ENCODE measurements at regions not wholly inside any gene's neighbourhood (a gene's known extent, or its start where the extent isn't known, plus 50 kb on each side); places are given as distances from the start of the nearest gene placed in this dataset.

GRCh38 chr9:134233022-134233421 is 68.7 kb upstream of the RNU6ATAC start:
- peaks cover 0 to 19% of the 10 kb centered on the region in 2 donors for H3K4me1 ChIP-seq (replicated peaks in 1 of 2)
- TF ChIP-seq POLR2A (IDR thresholded peaks at IDR 0.05) (no peak), CTCF (IDR thresholded peaks at IDR 0.05) (no peak)
- DNase-seq, result no peak
- peak overlapping the region in 1 of 5 donors; percentile 82 for H3K27ac ChIP-seq
- no peaks in the 10 kb centered on the region for H3K27me3 ChIP-seq
- H3K9me3 ChIP-seq (replicated peaks in 1 of 3), result no peaks in the 10 kb centered on the region
- 70 to 83% (median 77%) methylated on average over 2 to 16 of the region's 16 CpGs for WGBS, 4 donors
- intact Hi-C loops (cut with DNase I), result no loop called here
- no peak overlapping the region for H3K4me3 ChIP-seq
- no peaks in the 10 kb centered on the region for H3K36me3 ChIP-seq (replicated peaks in 1 of 2)

GRCh38 chr9:134234001-134234660 is 69.8 kb upstream of the RNU6ATAC start:
- Histone ChIP-seq H3K27ac (peak overlapping the region in 1 of 5 donors; percentile 80), H3K36me3 (replicated peaks in 1 of 2) (no peaks in the 10 kb centered on the region), H3K9me3 (replicated peaks in 1 of 3) (no peaks in the 10 kb centered on the region), H3K27me3 (no peaks in the 10 kb centered on the region), H3K4me1 (replicated peaks in 1 of 2) (peaks cover 0 to 19% of the 10 kb centered on the region in 2 donors), H3K4me3 (no peak overlapping the region)
- WGBS, 4 donors, result 81 to 88% (median 86%) methylated on average over 2 to 21 of the region's 21 CpGs
- TF ChIP-seq POLR2A (IDR thresholded peaks at IDR 0.05) (no peak), CTCF (IDR thresholded peaks at IDR 0.05) (no peak)
- intact Hi-C loops (cut with DNase I), result no loop called here
- DNase-seq, result no peak

- no peaks in the 10 kb centered on the region for H3K36me3 ChIP-seq (replicated peaks in 1 of 2)
- DNase-seq, result no peak
- intact Hi-C loops (cut with DNase I), result no loop called here
- TF ChIP-seq POLR2A (IDR thresholded peaks at IDR 0.05) (no peak), CTCF (IDR thresholded peaks at IDR 0.05) (no peak)
- H3K4me3 ChIP-seq, result no peak overlapping the region
- peak overlapping the region in 1 of 5 donors; percentile 80 for H3K27ac ChIP-seq
- no peaks in the 10 kb centered on the region for H3K27me3 ChIP-seq
- 77 to 84% (median 79%) methylated on average over 11 to 21 of the region's 21 CpGs for WGBS, 4 donors
- no peaks in the 10 kb centered on the region for H3K9me3 ChIP-seq (replicated peaks in 1 of 3)
- peaks cover 0 to 19% of the 10 kb centered on the region in 2 donors for H3K4me1 ChIP-seq (replicated peaks in 1 of 2)
Measured at GRCh38 chr9:134234687-134235359, 70.5 kb upstream of the RNU6ATAC start.

- WGBS, 4 donors, result 64 to 87% (median 74%) methylated on average over 6 to 16 of the region's 16 CpGs
- no peaks in the 10 kb centered on the region for H3K9me3 ChIP-seq (replicated peaks in 1 of 3)
- TF ChIP-seq CTCF (IDR thresholded peaks at IDR 0.05) (no peak), POLR2A (IDR thresholded peaks at IDR 0.05) (no peak)
- peaks cover 0 to 16% of the 10 kb centered on the region in 2 donors for H3K4me1 ChIP-seq (replicated peaks in 1 of 2)
- H3K4me3 ChIP-seq, result no peak overlapping the region
- peak overlapping the region in 1 of 5 donors; percentile 80 for H3K27ac ChIP-seq
- no peaks in the 10 kb centered on the region for H3K36me3 ChIP-seq (replicated peaks in 1 of 2)
- intact Hi-C loops (cut with DNase I), result no loop called here
- no peak for DNase-seq
- H3K27me3 ChIP-seq, result no peaks in the 10 kb centered on the region
Measured at GRCh38 chr9:134235366-134235765, 71.0 kb upstream of the RNU6ATAC start.
